GM23338 (cell line): ENCODE measurements at regions not wholly inside any gene's neighbourhood (a gene's known extent, or its start where the extent isn't known, plus 50 kb on each side); places are given as distances from the start of the nearest gene placed in this dataset.

Source experiments
- ATAC-seq: fragments of 200-7000 bp; cut with Tn5 transposase; 3 replicates; pipeline ENCODE4 v1.9.1; 2020
- DNase-seq: peaks from one replicate; pipeline ENCODE4 v3.0.0-alpha.2; 2015; ENCODE audit warnings: low spot score
- H2AFZ ChIP-seq: fragments of 200-600 bp; sonication (generic); 2 replicates; pipeline ENCODE4 v1.8.0; 2016; ENCODE audit warnings: antibody characterized with exemption, mild to moderate bottlenecking, moderate library complexity
- H3F3A ChIP-seq: fragments of 200-600 bp; sonication (generic); replicated peaks from 2 replicates; pipeline ENCODE4 v1.8.0; 2017; ENCODE audit warnings: antibody characterized with exemption, mixed run types, low read depth
- H3K27ac ChIP-seq: fragments of 200-600 bp; sonication (generic); 2 replicates; pipeline ENCODE4 v1.6.1; 2016; ENCODE audit warnings: low read depth
- H3K27me3 ChIP-seq: fragments of 200-600 bp; sonication (generic); 2 replicates; pipeline ENCODE4 v1.8.0; 2016; ENCODE audit warnings: mild to moderate bottlenecking, mixed run types, moderate library complexity; ENCODE audit not compliant: insufficient read depth
- H3K36me3 ChIP-seq: fragments of 200-600 bp; sonication (generic); 2 replicates; pipeline ENCODE4 v1.8.0; 2016; ENCODE audit warnings: mild to moderate bottlenecking; ENCODE audit not compliant: insufficient read depth
- H3K4me1 ChIP-seq: fragments of 200-600 bp; sonication (generic); 2 replicates; pipeline ENCODE4 v1.8.0; 2016; ENCODE audit warnings: mild to moderate bottlenecking, moderate library complexity; ENCODE audit not compliant: insufficient read depth
- H3K4me2 ChIP-seq: fragments of 200-600 bp; sonication (generic); 2 replicates; pipeline ENCODE4 v1.7.1; 2017; ENCODE audit warnings: mixed run types
- H3K4me3 ChIP-seq: fragments of 200-600 bp; sonication (generic); 2 replicates; pipeline ENCODE4 v1.6.1; 2016; ENCODE audit warnings: mixed run types
- H3K79me2 ChIP-seq: fragments of 200-600 bp; sonication (generic); replicated peaks from 2 replicates; pipeline ENCODE4 v1.8.0; 2017; ENCODE audit warnings: mild to moderate bottlenecking; ENCODE audit not compliant: insufficient read depth
- H3K9me2 ChIP-seq: fragments of 200-600 bp; sonication (generic); 2 replicates; pipeline ENCODE4 v1.8.0; 2017; ENCODE audit not compliant: insufficient read depth
- H4K20me1 ChIP-seq: fragments of 200-600 bp; sonication (generic); replicated peaks from 2 replicates; pipeline ENCODE4 v1.8.0; 2017; ENCODE audit warnings: mild to moderate bottlenecking; ENCODE audit not compliant: insufficient read depth
- H3K27ac Mint-ChIP-seq: 2 replicates; pipeline ENCODE4 v1.8.0; 2020; ENCODE audit warnings: inconsistent platforms, mild to moderate bottlenecking, moderate library complexity, mixed read lengths
- H3K27me3 Mint-ChIP-seq: 3 replicates; pipeline ENCODE4 v1.8.0; 2022; ENCODE audit warnings: low read depth, mild to moderate bottlenecking, moderate library complexity, mixed read lengths, inconsistent platforms; ENCODE audit not compliant: insufficient read depth, poor library complexity
- H3K36me3 Mint-ChIP-seq: 3 replicates; pipeline ENCODE4 v1.8.0; 2021; ENCODE audit warnings: low read depth, mild to moderate bottlenecking, inconsistent platforms, moderate library complexity, mixed read lengths
- H3K4me1 Mint-ChIP-seq: 3 replicates; pipeline ENCODE4 v1.8.0; 2020; ENCODE audit warnings: mild to moderate bottlenecking, inconsistent platforms, mixed read lengths
- H3K4me3 Mint-ChIP-seq: 3 replicates; pipeline ENCODE4 v1.8.0; 2021; ENCODE audit warnings: moderate library complexity, mild to moderate bottlenecking, inconsistent platforms, mixed read lengths
- H3K9me3 Mint-ChIP-seq: 3 replicates; pipeline ENCODE4 v1.8.0; 2020; ENCODE audit warnings: moderate library complexity, mild to moderate bottlenecking, inconsistent platforms, mixed read lengths
- EZH2phosphoT487 ChIP-seq: fragments of 200-600 bp; sonication (generic); IDR thresholded peaks from one replicate; pipeline ENCODE4 v1.8.1; 2018; ENCODE audit warnings: antibody characterized with exemption; ENCODE audit not compliant: unreplicated experiment
- NANOG ChIP-seq: IDR thresholded peaks from 2 replicates; pipeline ENCODE4 v1.6.1; 2016; ENCODE audit warnings: antibody characterized with exemption, borderline replicate concordance
- POLR2AphosphoS5 ChIP-seq: IDR thresholded peaks from 2 replicates; pipeline ENCODE4 v1.6.1; 2016; ENCODE audit warnings: antibody characterized with exemption, low read depth
- STAT1 ChIP-seq: IDR thresholded peaks from one replicate; pipeline ENCODE4 v1.6.1; 2016; ENCODE audit warnings: antibody characterized with exemption; ENCODE audit not compliant: unreplicated experiment
- TF ChIP-seq, protein P1 (sequence below): fragments of 250-450 bp; sonication (Bioruptor Pico); IDR thresholded peaks from 2 replicates; pipeline ENCODE4 v1.5.0; 2020; ENCODE audit warnings: mild to moderate bottlenecking, moderate library complexity

DNA sequence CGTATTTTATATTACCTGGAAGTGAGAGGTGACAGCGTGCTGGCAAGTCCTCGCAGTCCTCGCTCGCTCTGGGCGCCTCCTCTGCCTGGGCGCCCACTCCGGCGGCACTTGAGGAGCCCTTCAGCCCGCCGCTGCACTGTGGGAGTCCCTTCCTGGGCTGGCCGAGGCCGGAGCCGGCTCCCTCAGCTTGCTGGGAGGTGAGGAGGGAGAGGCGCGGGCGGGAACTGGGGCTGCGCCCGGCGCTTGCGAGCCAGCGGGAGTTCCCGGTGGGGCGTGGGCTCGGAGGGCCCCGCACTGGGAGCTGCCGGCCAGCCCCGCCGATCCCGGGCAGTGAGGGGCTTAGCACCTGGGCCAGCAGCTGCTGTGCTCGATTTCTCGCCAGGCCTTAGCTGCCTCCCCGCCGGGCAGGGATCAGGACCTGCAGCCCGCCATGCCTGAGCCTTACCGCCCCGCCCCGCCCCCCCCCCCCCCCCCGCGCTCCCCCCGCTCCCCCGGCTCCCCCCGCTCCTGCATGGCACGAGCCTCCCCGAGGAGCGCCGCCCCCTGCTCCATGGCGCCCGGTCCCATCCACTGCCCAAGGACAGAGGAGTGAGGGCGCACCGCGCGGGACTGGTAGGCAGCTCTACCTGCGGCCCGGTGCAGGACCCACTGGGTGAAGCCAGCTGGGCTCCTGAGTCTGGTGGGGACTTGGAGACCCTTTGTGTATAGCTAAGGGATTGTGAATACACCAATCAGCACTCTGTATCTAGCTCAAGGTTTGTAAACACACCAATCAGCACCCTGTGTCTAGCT lies 298.9 kb upstream of the MAGEB16 start (continued):
- TF ChIP-seq, protein P1, sequence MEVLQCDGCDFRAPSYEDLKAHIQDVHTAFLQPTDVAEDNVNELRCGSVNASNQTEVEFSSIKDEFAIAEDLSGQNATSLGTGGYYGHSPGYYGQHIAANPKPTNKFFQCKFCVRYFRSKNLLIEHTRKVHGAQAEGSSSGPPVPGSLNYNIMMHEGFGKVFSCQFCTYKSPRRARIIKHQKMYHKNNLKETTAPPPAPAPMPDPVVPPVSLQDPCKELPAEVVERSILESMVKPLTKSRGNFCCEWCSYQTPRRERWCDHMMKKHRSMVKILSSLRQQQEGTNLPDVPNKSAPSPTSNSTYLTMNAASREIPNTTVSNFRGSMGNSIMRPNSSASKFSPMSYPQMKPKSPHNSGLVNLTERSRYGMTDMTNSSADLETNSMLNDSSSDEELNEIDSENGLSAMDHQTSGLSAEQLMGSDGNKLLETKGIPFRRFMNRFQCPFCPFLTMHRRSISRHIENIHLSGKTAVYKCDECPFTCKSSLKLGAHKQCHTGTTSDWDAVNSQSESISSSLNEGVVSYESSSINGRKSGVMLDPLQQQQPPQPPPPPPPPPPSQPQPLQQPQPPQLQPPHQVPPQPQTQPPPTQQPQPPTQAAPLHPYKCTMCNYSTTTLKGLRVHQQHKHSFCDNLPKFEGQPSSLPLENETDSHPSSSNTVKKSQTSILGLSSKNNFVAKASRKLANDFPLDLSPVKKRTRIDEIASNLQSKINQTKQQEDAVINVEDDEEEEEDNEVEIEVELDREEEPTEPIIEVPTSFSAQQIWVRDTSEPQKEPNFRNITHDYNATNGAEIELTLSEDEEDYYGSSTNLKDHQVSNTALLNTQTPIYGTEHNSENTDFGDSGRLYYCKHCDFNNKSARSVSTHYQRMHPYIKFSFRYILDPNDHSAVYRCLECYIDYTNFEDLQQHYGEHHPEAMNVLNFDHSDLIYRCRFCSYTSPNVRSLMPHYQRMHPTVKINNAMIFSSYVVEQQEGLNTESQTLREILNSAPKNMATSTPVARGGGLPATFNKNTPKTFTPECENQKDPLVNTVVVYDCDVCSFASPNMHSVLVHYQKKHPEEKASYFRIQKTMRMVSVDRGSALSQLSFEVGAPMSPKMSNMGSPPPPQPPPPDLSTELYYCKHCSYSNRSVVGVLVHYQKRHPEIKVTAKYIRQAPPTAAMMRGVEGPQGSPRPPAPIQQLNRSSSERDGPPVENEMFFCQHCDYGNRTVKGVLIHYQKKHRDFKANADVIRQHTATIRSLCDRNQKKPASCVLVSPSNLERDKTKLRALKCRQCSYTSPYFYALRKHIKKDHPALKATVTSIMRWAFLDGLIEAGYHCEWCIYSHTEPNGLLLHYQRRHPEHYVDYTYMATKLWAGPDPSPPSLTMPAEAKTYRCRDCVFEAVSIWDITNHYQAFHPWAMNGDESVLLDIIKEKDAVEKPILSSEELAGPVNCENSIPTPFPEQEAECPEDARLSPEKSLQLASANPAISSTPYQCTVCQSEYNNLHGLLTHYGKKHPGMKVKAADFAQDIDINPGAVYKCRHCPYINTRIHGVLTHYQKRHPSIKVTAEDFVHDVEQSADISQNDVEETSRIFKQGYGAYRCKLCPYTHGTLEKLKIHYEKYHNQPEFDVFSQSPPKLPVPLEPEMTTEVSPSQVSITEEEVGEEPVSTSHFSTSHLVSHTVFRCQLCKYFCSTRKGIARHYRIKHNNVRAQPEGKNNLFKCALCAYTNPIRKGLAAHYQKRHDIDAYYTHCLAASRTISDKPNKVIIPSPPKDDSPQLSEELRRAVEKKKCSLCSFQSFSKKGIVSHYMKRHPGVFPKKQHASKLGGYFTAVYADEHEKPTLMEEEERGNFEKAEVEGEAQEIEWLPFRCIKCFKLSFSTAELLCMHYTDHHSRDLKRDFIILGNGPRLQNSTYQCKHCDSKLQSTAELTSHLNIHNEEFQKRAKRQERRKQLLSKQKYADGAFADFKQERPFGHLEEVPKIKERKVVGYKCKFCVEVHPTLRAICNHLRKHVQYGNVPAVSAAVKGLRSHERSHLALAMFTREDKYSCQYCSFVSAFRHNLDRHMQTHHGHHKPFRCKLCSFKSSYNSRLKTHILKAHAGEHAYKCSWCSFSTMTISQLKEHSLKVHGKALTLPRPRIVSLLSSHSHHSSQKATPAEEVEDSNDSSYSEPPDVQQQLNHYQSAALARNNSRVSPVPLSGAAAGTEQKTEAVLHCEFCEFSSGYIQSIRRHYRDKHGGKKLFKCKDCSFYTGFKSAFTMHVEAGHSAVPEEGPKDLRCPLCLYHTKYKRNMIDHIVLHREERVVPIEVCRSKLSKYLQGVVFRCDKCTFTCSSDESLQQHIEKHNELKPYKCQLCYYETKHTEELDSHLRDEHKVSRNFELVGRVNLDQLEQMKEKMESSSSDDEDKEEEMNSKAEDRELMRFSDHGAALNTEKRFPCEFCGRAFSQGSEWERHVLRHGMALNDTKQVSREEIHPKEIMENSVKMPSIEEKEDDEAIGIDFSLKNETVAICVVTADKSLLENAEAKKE: no peak

DNA sequence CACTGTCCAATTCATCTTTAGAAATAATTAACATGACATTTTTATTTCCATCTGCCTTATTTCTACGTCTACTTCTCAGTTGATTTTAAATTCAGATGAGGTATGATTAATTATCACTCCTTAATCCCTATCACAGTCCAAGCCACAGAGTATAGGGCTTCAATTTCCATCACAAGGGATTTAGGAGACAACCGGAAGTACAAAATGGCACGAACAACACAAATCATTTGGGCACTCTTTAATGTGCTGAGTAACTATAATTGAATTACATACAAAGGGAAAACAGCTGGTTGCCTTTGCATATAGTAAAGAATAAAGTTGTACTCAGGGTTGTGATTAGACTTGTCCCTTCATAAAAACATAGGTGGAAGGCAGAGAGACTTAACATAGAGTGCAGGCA lies 290.4 kb upstream of the MAGEB16 start:
- Histone ChIP-seq H4K20me1 (no peaks in the 10 kb centered on the region), H3K27ac (no peak overlapping the region), H3K36me3 (no peaks in the 10 kb centered on the region), H3K79me2 (no peaks in the 10 kb centered on the region), H3F3A (no peaks in the 10 kb centered on the region), H3K9me2 (no peaks in the 10 kb centered on the region), H2AFZ (no peak overlapping the region), H3K27me3 (no peaks in the 10 kb centered on the region), H3K4me3 (no peak overlapping the region), H3K4me2 (no peak overlapping the region), H3K4me1 (no peaks in the 10 kb centered on the region)
- H3K36me3 Mint-ChIP-seq: no peaks in the 10 kb centered on the region
- peaks cover 14% of the 10 kb centered on the region; the same call in 2 of the 3 replicates for H3K4me1 Mint-ChIP-seq
- DNase-seq (no peak), ATAC-seq (no peak)
- H3K4me3 Mint-ChIP-seq: no peak overlapping the region
- TF ChIP-seq STAT1: no peak
- no peak for TF ChIP-seq POLR2AphosphoS5
- TF ChIP-seq NANOG: no peak
- TF ChIP-seq, protein P1: no peak
- no peak for TF ChIP-seq EZH2phosphoT487
- H3K27me3 Mint-ChIP-seq: no peaks in the 10 kb centered on the region
- no peaks in the 10 kb centered on the region for H3K9me3 Mint-ChIP-seq
- H3K27ac Mint-ChIP-seq: no peak overlapping the region
